Skeletal muscle satellite cell (primary cell): ENCODE measurements at regions not wholly inside any gene's neighbourhood (a gene's known extent, or its start where the extent isn't known, plus 50 kb on each side); places are given as distances from the start of the nearest gene placed in this dataset.

ENCODE experiments used
- H3K27me3 ChIP-seq: 2 replicates; pipeline ENCODE4 v1.7.0; 2013; ENCODE audit warnings: low read length; ENCODE audit not compliant: control insufficient read depth, insufficient read depth
- H3K36me3 ChIP-seq: 2 replicates; pipeline ENCODE4 v1.7.0; 2013; ENCODE audit warnings: mild to moderate bottlenecking, control low read depth, low read length; ENCODE audit not compliant: insufficient read depth
- H3K4me1 ChIP-seq: 2 replicates; pipeline ENCODE4 v1.7.0; 2013; ENCODE audit warnings: low read length; ENCODE audit not compliant: control insufficient read depth, insufficient read depth
- H3K4me2 ChIP-seq: 2 replicates; pipeline ENCODE4 v1.7.0; 2013; ENCODE audit warnings: mild to moderate bottlenecking, low read length
- H3K4me3 ChIP-seq: 2 replicates; pipeline ENCODE4 v1.7.0; 2013; ENCODE audit warnings: low read length
- H3K9ac ChIP-seq: 2 replicates; pipeline ENCODE4 v1.7.0; 2013; ENCODE audit warnings: mild to moderate bottlenecking, low read depth, low read length, moderate library complexity
- H3K9me3 ChIP-seq: replicated peaks from 2 replicates; pipeline ENCODE4 v1.7.0; 2013; ENCODE audit warnings: mild to moderate bottlenecking, control low read depth, low read length

GRCh38 chr17:36720131-36720530, 118.7 kb downstream of the MRM1 start:
- H3K36me3 ChIP-seq, result no peaks in the 10 kb centered on the region
- H3K9me3 ChIP-seq, result no peaks in the 10 kb centered on the region
- peaks cover 3% of the 10 kb centered on the region for H3K4me1 ChIP-seq
- peaks cover 71% of the 10 kb centered on the region for H3K27me3 ChIP-seq
- no peak overlapping the region for H3K9ac ChIP-seq
- H3K4me3 ChIP-seq, result no peak overlapping the region
- no peak overlapping the region for H3K4me2 ChIP-seq

GRCh38 chr17:36721560-36722120, 120.3 kb downstream of the MRM1 start:
- H3K4me2 ChIP-seq, result peak overlapping the region; percentile 79
- H3K36me3 ChIP-seq, result no peaks in the 10 kb centered on the region
- peak overlapping the region; percentile 56 for H3K4me3 ChIP-seq
- H3K4me1 ChIP-seq, result peaks cover 3% of the 10 kb centered on the region
- H3K27me3 ChIP-seq, result peaks cover 76% of the 10 kb centered on the region
- H3K9me3 ChIP-seq, result no peaks in the 10 kb centered on the region
- H3K9ac ChIP-seq, result no peak overlapping the region

- Histone ChIP-seq H3K4me3 (peak overlapping the region; percentile 56), H3K9me3 (no peaks in the 10 kb centered on the region), H3K4me2 (peak overlapping the region; percentile 79), H3K4me1 (peaks cover 3% of the 10 kb centered on the region), H3K9ac (no peak overlapping the region), H3K27me3 (peaks cover 83% of the 10 kb centered on the region), H3K36me3 (no peaks in the 10 kb centered on the region)
These were observed 120.9 kb downstream of the MRM1 start for GRCh38 chr17:36722121-36722902.

- Histone ChIP-seq H3K9ac (no peak overlapping the region), H3K9me3 (no peaks in the 10 kb centered on the region), H3K4me1 (peaks cover 3% of the 10 kb centered on the region), H3K36me3 (no peaks in the 10 kb centered on the region), H3K4me3 (no peak overlapping the region), H3K27me3 (peaks cover 83% of the 10 kb centered on the region), H3K4me2 (no peak overlapping the region)
These were observed 121.5 kb downstream of the MRM1 start for GRCh38 chr17:36722903-36723263.

- Histone ChIP-seq H3K4me2 (no peak overlapping the region), H3K9ac (no peak overlapping the region), H3K36me3 (no peaks in the 10 kb centered on the region), H3K27me3 (peaks cover 82% of the 10 kb centered on the region), H3K4me3 (no peak overlapping the region), H3K4me1 (peaks cover 3% of the 10 kb centered on the region), H3K9me3 (no peaks in the 10 kb centered on the region)
These were observed 122.2 kb downstream of the MRM1 start for GRCh38 chr17:36723459-36724025.

- no peaks in the 10 kb centered on the region for H3K9me3 ChIP-seq
- peaks cover 3% of the 10 kb centered on the region for H3K4me1 ChIP-seq
- H3K9ac ChIP-seq, result no peak overlapping the region
- no peak overlapping the region for H3K4me3 ChIP-seq
- H3K36me3 ChIP-seq, result no peaks in the 10 kb centered on the region
- peaks cover 90% of the 10 kb centered on the region for H3K27me3 ChIP-seq
- H3K4me2 ChIP-seq, result no peak overlapping the region
These were observed 124.8 kb downstream of the MRM1 start for GRCh38 chr17:36726199-36726598.

GRCh38 chr17:36727052-36727451, 125.7 kb downstream of the MRM1 start:
- Histone ChIP-seq H3K4me3 (no peak overlapping the region), H3K4me2 (no peak overlapping the region), H3K4me1 (peaks cover 1% of the 10 kb centered on the region), H3K9ac (no peak overlapping the region), H3K36me3 (no peaks in the 10 kb centered on the region), H3K9me3 (no peaks in the 10 kb centered on the region), H3K27me3 (peaks cover 89% of the 10 kb centered on the region)

GRCh38 chr17:36727577-36727976, 126.2 kb downstream of the MRM1 start:
- Histone ChIP-seq H3K4me1 (no peaks in the 10 kb centered on the region), H3K36me3 (no peaks in the 10 kb centered on the region), H3K9me3 (no peaks in the 10 kb centered on the region), H3K4me2 (no peak overlapping the region), H3K27me3 (peaks cover 89% of the 10 kb centered on the region), H3K9ac (no peak overlapping the region), H3K4me3 (no peak overlapping the region)

- no peaks in the 10 kb centered on the region for H3K36me3 ChIP-seq
- H3K9me3 ChIP-seq, result no peaks in the 10 kb centered on the region
- H3K4me2 ChIP-seq, result no peak overlapping the region
- H3K27me3 ChIP-seq, result peaks cover 88% of the 10 kb centered on the region
- no peak overlapping the region for H3K9ac ChIP-seq
- H3K4me1 ChIP-seq, result no peaks in the 10 kb centered on the region
- no peak overlapping the region for H3K4me3 ChIP-seq
These were observed 126.9 kb downstream of the MRM1 start for GRCh38 chr17:36728030-36728991.

GRCh38 chr17:36730095-36730808, 128.9 kb downstream of the MRM1 start:
- Histone ChIP-seq H3K4me1 (no peaks in the 10 kb centered on the region), H3K36me3 (no peaks in the 10 kb centered on the region), H3K4me3 (no peak overlapping the region), H3K9ac (no peak overlapping the region), H3K4me2 (no peak overlapping the region), H3K9me3 (no peaks in the 10 kb centered on the region), H3K27me3 (peaks cover 72% of the 10 kb centered on the region)
